Posterior vena cava (tissue), 2 donors: ENCODE measurements at regions not wholly inside any gene's neighbourhood (a gene's known extent, or its start where the extent isn't known, plus 50 kb on each side); places are given as distances from the start of the nearest gene placed in this dataset.

Experiments used
- DNase-seq: peaks from one replicate; pipeline ENCODE4 v3.0.0-alpha.2; 2020; ENCODE audit warnings: low spot score
- intact Hi-C, 2 donors: fragments of 100-400 bp; cut with DNase I; formaldehyde crosslinking; loops; one replicate each; pipeline versions ENCODE4 v1.14.1 to v1.14.2; 2022 to 2023
- donor health status: DM: yes; HTN: yes; CAD: no.
- donor health status: DM: yes; HTN: yes; CAD: no.

- intact Hi-C loops: no loop called here
- DNase-seq: no peak
Observed at GRCh38 chr7:130907439-130907838, 173.4 kb upstream of the KLF14 start.

- no peak for DNase-seq
- intact Hi-C loops: no loop called here
Observed at GRCh38 chr7:130908345-130909160, 174.5 kb upstream of the KLF14 start.

GRCh38 chr7:130909161-130909836, 175.3 kb upstream of the KLF14 start:
- no peak for DNase-seq
- intact Hi-C loops: no loop called here

- intact Hi-C loops: no loop called here
Observed at GRCh38 chr7:130909881-130910672, 176.1 kb upstream of the KLF14 start.

GRCh38 chr7:130910949-130911944, 177.2 kb upstream of the KLF14 start:
- intact Hi-C loops: no loop called here
- no peak for DNase-seq

More at GRCh38 chr7:130909881-130910672, 176.1 kb upstream of the KLF14 start:
- DNase-seq: no peak

- intact Hi-C loops: no loop called here
- no peak for DNase-seq
Observed at GRCh38 chr7:130912082-130912861, 178.3 kb upstream of the KLF14 start.

GRCh38 chr7:130912862-130913638, 179.0 kb upstream of the KLF14 start:
- intact Hi-C loops: no loop called here
- DNase-seq: peak; percentile 93

GRCh38 chr7:130913639-130914553, 179.9 kb upstream of the KLF14 start:
- intact Hi-C loops: no loop called here
- no peak for DNase-seq

- intact Hi-C loops: no loop called here
- DNase-seq: no peak
Observed at GRCh38 chr7:130914554-130915294, 180.7 kb upstream of the KLF14 start.

- DNase-seq: no peak
Observed at GRCh38 chr7:130917669-130918128, 183.7 kb upstream of the KLF14 start.

GRCh38 chr7:130918129-130919052, 184.4 kb upstream of the KLF14 start:
- no peak for DNase-seq
- intact Hi-C loops: no loop called here

More at GRCh38 chr7:130917669-130918128, 183.7 kb upstream of the KLF14 start:
- intact Hi-C loops: no loop called here

- intact Hi-C loops: no loop called here
- DNase-seq: no peak
Observed at GRCh38 chr7:130919316-130920103, 185.5 kb upstream of the KLF14 start.

GRCh38 chr7:130920122-130920521, 186.1 kb upstream of the KLF14 start:
- DNase-seq: no peak
- intact Hi-C loops: no loop called here
